RWPE2 (cell line): ENCODE measurements at regions not wholly inside any gene's neighbourhood (a gene's known extent, or its start where the extent isn't known, plus 50 kb on each side); places are given as distances from the start of the nearest gene placed in this dataset.

Source experiments
- ATAC-seq: fragments of 200-7000 bp; cut with Tn5 transposase; 3 replicates; pipeline ENCODE4 v1.9.1; 2021; ENCODE audit warnings: low read depth
- DNase-seq: peaks from one replicate; pipeline ENCODE4 v3.0.0-alpha.2; 2020; ENCODE audit warnings: low spot score
- H3K27ac ChIP-seq: fragments of 450-650 bp; 2 replicates; pipeline ENCODE4 v1.5.1; 2017; ENCODE audit warnings: mild to moderate bottlenecking; ENCODE audit not compliant: poor library complexity, severe bottlenecking
- H3K27me3 ChIP-seq: fragments of 250-450 bp; sonication (Bioruptor Pico); 2 replicates; pipeline ENCODE4 v1.5.1; 2021; ENCODE audit warnings: mild to moderate bottlenecking, moderate library complexity; ENCODE audit not compliant: insufficient read depth, poor library complexity, severe bottlenecking
- H3K36me3 ChIP-seq: fragments of 250-450 bp; sonication (Bioruptor Pico); 2 replicates; pipeline ENCODE4 v1.5.1; 2020; ENCODE audit warnings: low read depth, mild to moderate bottlenecking, moderate library complexity
- H3K4me1 ChIP-seq: fragments of 250-450 bp; sonication (Bioruptor Pico); 2 replicates; pipeline ENCODE4 v1.5.1; 2021; ENCODE audit warnings: mild to moderate bottlenecking, moderate library complexity; ENCODE audit not compliant: insufficient read depth, poor library complexity, severe bottlenecking
- H3K4me3 ChIP-seq: fragments of 250-450 bp; sonication (Bioruptor Pico); 2 replicates; pipeline ENCODE4 v1.5.1; 2021; ENCODE audit warnings: mild to moderate bottlenecking, moderate library complexity; ENCODE audit not compliant: severe bottlenecking
- H3K9me3 ChIP-seq: fragments of 250-450 bp; sonication (Bioruptor Pico); 2 replicates; pipeline ENCODE4 v1.5.1; 2021; ENCODE audit warnings: mild to moderate bottlenecking, moderate library complexity; ENCODE audit not compliant: severe bottlenecking
- CTCF ChIP-seq: fragments of 450-650 bp; IDR thresholded peaks from one replicate; pipeline ENCODE4 v1.5.1; 2017; ENCODE audit warnings: mild to moderate bottlenecking, moderate library complexity; ENCODE audit not compliant: poor library complexity, severe bottlenecking

GRCh38 chr7:17244786-17245185 lies 53.7 kb upstream of the AHR start:
- no peaks in the 10 kb centered on the region for H3K36me3 ChIP-seq
- TF ChIP-seq CTCF, result no peak
- H3K9me3 ChIP-seq, result no peaks in the 10 kb centered on the region
- H3K27me3 ChIP-seq, result no peaks in the 10 kb centered on the region
- DNase-seq (no peak), ATAC-seq (no peak)
- H3K4me3 ChIP-seq, result no peak overlapping the region
- H3K4me1 ChIP-seq, result peaks cover 21% of the 10 kb centered on the region
- H3K27ac ChIP-seq, result no peak overlapping the region

- no peak overlapping the region for H3K4me3 ChIP-seq
- H3K9me3 ChIP-seq, result no peaks in the 10 kb centered on the region
- H3K27me3 ChIP-seq, result no peaks in the 10 kb centered on the region
- H3K4me1 ChIP-seq, result peaks cover 6% of the 10 kb centered on the region
- H3K27ac ChIP-seq, result no peak overlapping the region
- no peak for ATAC-seq
- no peak for DNase-seq
- no peak for TF ChIP-seq CTCF
- H3K36me3 ChIP-seq, result no peaks in the 10 kb centered on the region
Measured at GRCh38 chr7:17247357-17247756, 51.1 kb upstream of the AHR start.

- ATAC-seq (no peak), DNase-seq (no peak)
- H3K4me3 ChIP-seq, result no peak overlapping the region
- no peak overlapping the region for H3K27ac ChIP-seq
- H3K9me3 ChIP-seq, result no peaks in the 10 kb centered on the region
- no peak for TF ChIP-seq CTCF
- H3K36me3 ChIP-seq, result no peaks in the 10 kb centered on the region
- H3K4me1 ChIP-seq, result no peaks in the 10 kb centered on the region
- H3K27me3 ChIP-seq, result no peaks in the 10 kb centered on the region
Measured at GRCh38 chr7:17248527-17248926, 49.9 kb upstream of the AHR start.
